SK-N-SH (cell line): ENCODE measurements at regions not wholly inside any gene's neighbourhood (a gene's known extent, or its start where the extent isn't known, plus 50 kb on each side); places are given as distances from the start of the nearest gene placed in this dataset.

Experiments
- CTCF ChIA-PET: fragments of 300-600, 350-600 bp; formaldehyde crosslinking; extraction: SDS; loops from one replicate; lab custom pipeline; 2021; lab: Yijun Ruan, JAX
- POLR2A ChIA-PET: fragments of 350-600 bp; sonication (Branson Sonifier 250); formaldehyde crosslinking; extraction: SDS; loops from one replicate; lab custom pipeline; 2020; ENCODE audit warnings: antibody characterized with exemption, inconsistent platforms; lab: Yijun Ruan, JAX
- DNase-seq: peaks from one replicate; pipeline ENCODE4 v3.0.0; 2012
- H2AFZ ChIP-seq: fragments of 200-600 bp; sonication (generic); 2 replicates; pipeline ENCODE4 v1.8.1; 2016; ENCODE audit warnings: antibody characterized with exemption, mild to moderate bottlenecking, low read depth
- H3F3A ChIP-seq: fragments of 200-600 bp; sonication (generic); replicated peaks from 2 replicates; pipeline ENCODE3; 2016; ENCODE audit warnings: antibody characterized with exemption, mild to moderate bottlenecking; ENCODE audit not compliant: insufficient read depth
- H3K27ac ChIP-seq, 2 experiments: fragments of 200-500 bp in 1 of 2; fragments of 200-600 bp in 1 of 2; sonication (Bioruptor generic) in 1 of 2; sonication (generic), shearing (Covaris generic) in 1 of 2; 2 replicates each; pipeline versions ENCODE4 v1.5.1 to v1.6.1; 2014 to 2016; ENCODE audit warnings: low read depth in 2 of 2, inconsistent platforms in 1 of 2, low read length in 1 of 2, mild to moderate bottlenecking in 1 of 2, mixed read lengths in 1 of 2
- H3K27me3 ChIP-seq: fragments of 200-600 bp; sonication (generic), shearing (Covaris generic); 2 replicates; pipeline ENCODE4 v1.6.1; 2016; ENCODE audit warnings: mixed run types; ENCODE audit not compliant: insufficient read depth
- H3K36me3 ChIP-seq, 2 experiments: fragments of 200-500 bp in 1 of 2; fragments of 200-600 bp in 1 of 2; sonication (Bioruptor generic) in 1 of 2; sonication (generic) in 1 of 2; replicated peaks in 1 of 2; 2 replicates each; pipeline versions ENCODE3 to v1.5.1; 2014 to 2016; ENCODE audit warnings: low read length in 1 of 2, mild to moderate bottlenecking in 1 of 2; ENCODE audit not compliant: insufficient read depth in 2 of 2, control insufficient read depth in 1 of 2
- H3K4me1 ChIP-seq, 2 experiments: fragments of 200-500 bp in 1 of 2; fragments of 200-600 bp in 1 of 2; sonication (Bioruptor generic) in 1 of 2; sonication (generic), shearing (Covaris generic) in 1 of 2; 2 replicates each; pipeline versions ENCODE4 v1.5.1 to v1.6.1; 2014 to 2016; ENCODE audit warnings: low read depth in 1 of 2, low read length in 1 of 2, mixed run types in 1 of 2; ENCODE audit not compliant: insufficient read depth in 2 of 2, control insufficient read depth in 1 of 2
- H3K4me2 ChIP-seq: fragments of 200-600 bp; sonication (generic), shearing (Covaris generic); 2 replicates; pipeline ENCODE4 v1.6.1; 2017; ENCODE audit warnings: mixed run types
- H3K4me3 ChIP-seq, 2 experiments: fragments of 200-500 bp in 1 of 2; fragments of 200-600 bp in 1 of 2; sonication (Bioruptor generic) in 1 of 2; sonication (generic), shearing (Covaris generic) in 1 of 2; 2 replicates each; pipeline versions ENCODE4 v1.5.1 to v1.8.1; 2014 to 2016; ENCODE audit warnings: low read depth in 2 of 2, inconsistent platforms in 1 of 2, low read length in 1 of 2, mild to moderate bottlenecking in 1 of 2, mixed read lengths in 1 of 2, moderate library complexity in 1 of 2
- H3K79me2 ChIP-seq: fragments of 200-600 bp; sonication (generic); 2 replicates; pipeline ENCODE4 v1.8.1; 2017; ENCODE audit warnings: mild to moderate bottlenecking; ENCODE audit not compliant: insufficient read depth
- H3K9ac ChIP-seq: fragments of 200-600 bp; sonication (generic); 2 replicates; pipeline ENCODE4 v1.6.1; 2017; ENCODE audit warnings: mixed run types
- H3K9me2 ChIP-seq: fragments of 200-600 bp; sonication (generic); 2 replicates; pipeline ENCODE4 v1.6.1; 2017; ENCODE audit warnings: mixed run types
- H3K9me3 ChIP-seq: fragments of 200-600 bp; sonication (generic); 2 replicates; pipeline ENCODE4 v1.6.1; 2017; ENCODE audit warnings: mixed run types, mild to moderate bottlenecking, moderate library complexity
- H4K20me1 ChIP-seq: fragments of 200-600 bp; sonication (generic); 2 replicates; pipeline ENCODE4 v1.6.1; 2017; ENCODE audit warnings: mild to moderate bottlenecking, mixed run types; ENCODE audit not compliant: insufficient read depth
- CHD2 ChIP-seq: fragments of 150-350 bp; IDR thresholded peaks from 2 replicates; pipeline ENCODE4 v1.6.1; 2018; ENCODE audit warnings: low read length; ENCODE audit not compliant: partially characterized antibody
- ELF1 ChIP-seq: IDR thresholded peaks from 2 replicates; pipeline ENCODE4 v1.4.0; 2012
- EP300 ChIP-seq, 2 experiments: IDR thresholded peaks; 2 replicates each; pipeline versions ENCODE4 v1.4.0 to v1.6.1; 2012; ENCODE audit warnings: borderline replicate concordance in 1 of 2, low read depth in 1 of 2, low read length in 1 of 2
- EZH2phosphoT487 ChIP-seq: fragments of 200-600 bp; sonication (generic); IDR thresholded peaks from 2 replicates; pipeline ENCODE4 v1.6.1; 2017; ENCODE audit warnings: low read depth, mixed run types, mild to moderate bottlenecking, antibody characterized with exemption, moderate library complexity, borderline replicate concordance
- FOXM1 ChIP-seq: IDR thresholded peaks from 2 replicates; pipeline ENCODE4 v1.4.0; 2012; ENCODE audit warnings: low read depth, mild to moderate bottlenecking
- MXI1 ChIP-seq: IDR thresholded peaks from 2 replicates; pipeline ENCODE4 v1.6.1; 2012; ENCODE audit warnings: mild to moderate bottlenecking, low read depth, low read length, improper control_type of control experiment
- NFIC ChIP-seq: IDR thresholded peaks from 2 replicates; pipeline ENCODE4 v1.4.0; 2012; ENCODE audit warnings: borderline replicate concordance
- NRF1 ChIP-seq: IDR thresholded peaks from 2 replicates; pipeline ENCODE4 v1.6.1; 2012; ENCODE audit warnings: low read depth, mild to moderate bottlenecking, low read length
- POLR2AphosphoS5 ChIP-seq: IDR thresholded peaks from 2 replicates; pipeline ENCODE4 v1.6.1; 2012; ENCODE audit warnings: low read depth, low read length
- RFX5 ChIP-seq: IDR thresholded peaks from 2 replicates; pipeline ENCODE4 v1.6.1; 2012; ENCODE audit warnings: mild to moderate bottlenecking, improper control_type of control experiment, low read length
- TCF12 ChIP-seq: IDR thresholded peaks from 2 replicates; pipeline ENCODE4 v1.4.0; 2012
- TEAD4 ChIP-seq: IDR thresholded peaks from 2 replicates; pipeline ENCODE4 v1.4.0; 2012; ENCODE audit warnings: mild to moderate bottlenecking, borderline replicate concordance; ENCODE audit not compliant: insufficient read depth
- WGBS: methylation state at CpG from one replicate; pipeline ENCODE4 v1.1.6; 2017; ENCODE audit warnings: low lambda C conversion rate; 5-methylcytosine and 5-hydroxymethylcytosine counted together
- TF ChIP-seq, protein P1 (sequence below): IDR thresholded peaks from 2 replicates; pipeline ENCODE4 v1.4.0; 2012; ENCODE audit warnings: low read depth, borderline replicate concordance
- TF ChIP-seq, protein P2 (sequence below): IDR thresholded peaks from 2 replicates; pipeline ENCODE4 v1.4.0; 2012; ENCODE audit warnings: low read depth, borderline replicate concordance
- TF ChIP-seq, protein P3 (sequence below): fragments of 200-600 bp; sonication (generic); IDR thresholded peaks from 2 replicates; pipeline ENCODE4 v1.6.1; 2017; ENCODE audit warnings: antibody characterized with exemption, mild to moderate bottlenecking, moderate library complexity
- TF ChIP-seq, protein P4 (sequence below): fragments of 150-350 bp; IDR thresholded peaks from 2 replicates; pipeline ENCODE4 v1.6.1; 2017; ENCODE audit warnings: antibody characterized with exemption, low read length, low read depth, borderline replicate concordance
- TF ChIP-seq, protein P5 (sequence below): IDR thresholded peaks from 2 replicates; pipeline ENCODE4; 2012

DNA sequence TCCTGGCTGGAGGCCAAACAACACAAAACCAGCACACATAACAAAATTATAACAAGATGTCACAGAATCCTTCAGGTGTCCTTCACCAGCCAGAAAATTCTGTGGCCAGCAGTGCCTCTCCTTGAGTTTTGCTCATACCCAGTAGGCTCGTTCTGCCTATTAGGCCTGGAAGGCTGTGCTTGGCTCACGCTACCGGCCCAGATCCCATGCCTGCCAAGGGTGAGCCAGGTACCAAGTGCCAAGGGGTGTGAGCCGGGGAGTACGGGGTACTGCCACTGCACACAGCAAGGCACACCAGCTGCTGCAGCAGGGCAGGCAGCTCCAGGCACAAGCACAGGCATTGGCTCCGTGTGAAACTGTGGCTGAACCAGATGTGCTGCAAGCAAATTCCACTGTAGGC is 1562.0 kb downstream of the REEP3 start:
- H3K4me2 ChIP-seq: no peak overlapping the region
- POLR2A ChIA-PET: no interaction called here
- H3K4me3 ChIP-seq: no peak overlapping the region
- H3K9me3 ChIP-seq: no peaks in the 10 kb centered on the region
- no peak for DNase-seq
- CTCF ChIA-PET: no interaction called here
- no peaks in the 10 kb centered on the region for H3K9me2 ChIP-seq
- H3K27me3 ChIP-seq: no peaks in the 10 kb centered on the region
- H4K20me1 ChIP-seq: no peaks in the 10 kb centered on the region
- no peaks in the 10 kb centered on the region for H3K4me1 ChIP-seq
- H2AFZ ChIP-seq: no peak overlapping the region
- no peak overlapping the region for H3K9ac ChIP-seq
- no peak for TF ChIP-seq NFIC
- TF ChIP-seq TCF12: no peak
- TF ChIP-seq, protein P1, sequence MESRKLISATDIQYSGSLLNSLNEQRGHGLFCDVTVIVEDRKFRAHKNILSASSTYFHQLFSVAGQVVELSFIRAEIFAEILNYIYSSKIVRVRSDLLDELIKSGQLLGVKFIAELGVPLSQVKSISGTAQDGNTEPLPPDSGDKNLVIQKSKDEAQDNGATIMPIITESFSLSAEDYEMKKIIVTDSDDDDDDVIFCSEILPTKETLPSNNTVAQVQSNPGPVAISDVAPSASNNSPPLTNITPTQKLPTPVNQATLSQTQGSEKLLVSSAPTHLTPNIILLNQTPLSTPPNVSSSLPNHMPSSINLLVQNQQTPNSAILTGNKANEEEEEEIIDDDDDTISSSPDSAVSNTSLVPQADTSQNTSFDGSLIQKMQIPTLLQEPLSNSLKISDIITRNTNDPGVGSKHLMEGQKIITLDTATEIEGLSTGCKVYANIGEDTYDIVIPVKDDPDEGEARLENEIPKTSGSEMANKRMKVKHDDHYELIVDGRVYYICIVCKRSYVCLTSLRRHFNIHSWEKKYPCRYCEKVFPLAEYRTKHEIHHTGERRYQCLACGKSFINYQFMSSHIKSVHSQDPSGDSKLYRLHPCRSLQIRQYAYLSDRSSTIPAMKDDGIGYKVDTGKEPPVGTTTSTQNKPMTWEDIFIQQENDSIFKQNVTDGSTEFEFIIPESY: no peak
- no peak for TF ChIP-seq ELF1
- TF ChIP-seq, protein P2, sequence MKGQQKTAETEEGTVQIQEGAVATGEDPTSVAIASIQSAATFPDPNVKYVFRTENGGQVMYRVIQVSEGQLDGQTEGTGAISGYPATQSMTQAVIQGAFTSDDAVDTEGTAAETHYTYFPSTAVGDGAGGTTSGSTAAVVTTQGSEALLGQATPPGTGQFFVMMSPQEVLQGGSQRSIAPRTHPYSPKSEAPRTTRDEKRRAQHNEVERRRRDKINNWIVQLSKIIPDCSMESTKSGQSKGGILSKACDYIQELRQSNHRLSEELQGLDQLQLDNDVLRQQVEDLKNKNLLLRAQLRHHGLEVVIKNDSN: no peak
- TF ChIP-seq MXI1: no peak
- no peak for TF ChIP-seq TEAD4
- no peak for TF ChIP-seq CHD2
- TF ChIP-seq POLR2AphosphoS5: no peak
- no peak for TF ChIP-seq NRF1
- TF ChIP-seq, protein P3, sequence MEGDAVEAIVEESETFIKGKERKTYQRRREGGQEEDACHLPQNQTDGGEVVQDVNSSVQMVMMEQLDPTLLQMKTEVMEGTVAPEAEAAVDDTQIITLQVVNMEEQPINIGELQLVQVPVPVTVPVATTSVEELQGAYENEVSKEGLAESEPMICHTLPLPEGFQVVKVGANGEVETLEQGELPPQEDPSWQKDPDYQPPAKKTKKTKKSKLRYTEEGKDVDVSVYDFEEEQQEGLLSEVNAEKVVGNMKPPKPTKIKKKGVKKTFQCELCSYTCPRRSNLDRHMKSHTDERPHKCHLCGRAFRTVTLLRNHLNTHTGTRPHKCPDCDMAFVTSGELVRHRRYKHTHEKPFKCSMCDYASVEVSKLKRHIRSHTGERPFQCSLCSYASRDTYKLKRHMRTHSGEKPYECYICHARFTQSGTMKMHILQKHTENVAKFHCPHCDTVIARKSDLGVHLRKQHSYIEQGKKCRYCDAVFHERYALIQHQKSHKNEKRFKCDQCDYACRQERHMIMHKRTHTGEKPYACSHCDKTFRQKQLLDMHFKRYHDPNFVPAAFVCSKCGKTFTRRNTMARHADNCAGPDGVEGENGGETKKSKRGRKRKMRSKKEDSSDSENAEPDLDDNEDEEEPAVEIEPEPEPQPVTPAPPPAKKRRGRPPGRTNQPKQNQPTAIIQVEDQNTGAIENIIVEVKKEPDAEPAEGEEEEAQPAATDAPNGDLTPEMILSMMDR: no peak
- TF ChIP-seq EP300 (IDR thresholded peaks at IDR 0.05; ENCODE audit: borderline replicate concordance in 1 of 2, low read depth in 1 of 2, low read length in 1 of 2): no peak
- H3K27ac ChIP-seq: no peak overlapping the region
- WGBS: 35% methylated on average over 6 of the region's 6 CpGs
- no peaks in the 10 kb centered on the region; the same call in 1 of the 2 replicates for H3K79me2 ChIP-seq
- H3F3A ChIP-seq: no peaks in the 10 kb centered on the region
- H3K36me3 ChIP-seq: no peaks in the 10 kb centered on the region

DNA sequence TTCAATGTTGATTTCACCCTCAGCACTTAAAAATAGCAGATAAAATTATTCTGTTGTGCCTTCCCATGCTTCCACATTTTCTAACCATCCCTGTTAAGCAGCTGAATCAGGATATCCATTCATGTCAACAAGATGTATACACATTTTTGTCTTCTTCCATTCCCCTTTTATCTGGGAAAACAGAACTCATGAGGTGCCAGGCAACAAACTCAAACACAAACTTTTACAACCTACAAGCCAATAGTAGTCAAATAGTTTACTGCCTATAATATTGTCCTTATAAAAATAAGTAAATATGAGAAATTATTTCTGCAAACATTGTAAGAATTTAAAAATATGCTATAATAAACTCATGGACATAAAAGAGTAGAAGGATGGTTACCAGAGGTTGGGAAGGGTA is 1569.8 kb downstream of the REEP3 start:
- Histone ChIP-seq H3F3A (no peaks in the 10 kb centered on the region), H3K4me1 (no peaks in the 10 kb centered on the region), H3K36me3 (no peaks in the 10 kb centered on the region), H3K79me2 (no peaks in the 10 kb centered on the region), H3K4me3 (no peak overlapping the region), H3K9me3 (peaks cover 5% of the 10 kb centered on the region; the same call in 1 of the 2 replicates), H3K27me3 (no peaks in the 10 kb centered on the region), H4K20me1 (no peaks in the 10 kb centered on the region), H2AFZ (no peak overlapping the region), H3K9me2 (no peaks in the 10 kb centered on the region), H3K27ac (no peak overlapping the region), H3K4me2 (no peak overlapping the region), H3K9ac (no peak overlapping the region)
- DNase-seq: no peak
- TF ChIP-seq, protein P4, sequence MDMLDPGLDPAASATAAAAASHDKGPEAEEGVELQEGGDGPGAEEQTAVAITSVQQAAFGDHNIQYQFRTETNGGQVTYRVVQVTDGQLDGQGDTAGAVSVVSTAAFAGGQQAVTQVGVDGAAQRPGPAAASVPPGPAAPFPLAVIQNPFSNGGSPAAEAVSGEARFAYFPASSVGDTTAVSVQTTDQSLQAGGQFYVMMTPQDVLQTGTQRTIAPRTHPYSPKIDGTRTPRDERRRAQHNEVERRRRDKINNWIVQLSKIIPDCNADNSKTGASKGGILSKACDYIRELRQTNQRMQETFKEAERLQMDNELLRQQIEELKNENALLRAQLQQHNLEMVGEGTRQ: no peak
- TF ChIP-seq TEAD4 (no peak), RFX5 (no peak), TCF12 (no peak), EZH2phosphoT487 (no peak), FOXM1 (no peak)
- TF ChIP-seq, protein P5, sequence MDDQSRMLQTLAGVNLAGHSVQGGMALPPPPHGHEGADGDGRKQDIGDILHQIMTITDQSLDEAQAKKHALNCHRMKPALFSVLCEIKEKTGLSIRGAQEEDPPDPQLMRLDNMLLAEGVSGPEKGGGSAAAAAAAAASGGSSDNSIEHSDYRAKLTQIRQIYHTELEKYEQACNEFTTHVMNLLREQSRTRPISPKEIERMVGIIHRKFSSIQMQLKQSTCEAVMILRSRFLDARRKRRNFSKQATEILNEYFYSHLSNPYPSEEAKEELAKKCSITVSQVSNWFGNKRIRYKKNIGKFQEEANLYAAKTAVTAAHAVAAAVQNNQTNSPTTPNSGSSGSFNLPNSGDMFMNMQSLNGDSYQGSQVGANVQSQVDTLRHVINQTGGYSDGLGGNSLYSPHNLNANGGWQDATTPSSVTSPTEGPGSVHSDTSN: no peak
- ChIA-PET POLR2A (no interaction called here), CTCF (no interaction called here)
